HEK293T (cell line): ENCODE measurements at regions not wholly inside any gene's neighbourhood (a gene's known extent, or its start where the extent isn't known, plus 50 kb on each side); places are given as distances from the start of the nearest gene placed in this dataset.

Experiments used
- BHLHE40 ChIP-seq: fragments of 450-650 bp; IDR thresholded peaks from 2 replicates; pipeline ENCODE4 v1.6.1; 2016; ENCODE audit warnings: mild to moderate bottlenecking, moderate library complexity, borderline replicate concordance
- ELF4 ChIP-seq: fragments of 450-650 bp; IDR thresholded peaks from 2 replicates; pipeline ENCODE4 v1.6.1; 2017; ENCODE audit warnings: antibody characterized with exemption
- FOXK2 ChIP-seq: fragments of 450-650 bp; IDR thresholded peaks from 2 replicates; pipeline ENCODE4 v1.6.1; 2016; ENCODE audit warnings: mild to moderate bottlenecking
- FOXM1 ChIP-seq: fragments of 450-650 bp; IDR thresholded peaks from 2 replicates; pipeline ENCODE4 v1.6.1; 2017; ENCODE audit warnings: mild to moderate bottlenecking, borderline replicate concordance
- L3MBTL2 ChIP-seq: fragments of 450-650 bp; conservative IDR thresholded peaks from 2 replicates; pipeline ENCODE4 v1.6.1; 2016; ENCODE audit warnings: mild to moderate bottlenecking
- LEF1 ChIP-seq: fragments of 450-650 bp; IDR thresholded peaks from 2 replicates; pipeline ENCODE4 v1.6.1; 2017; ENCODE audit warnings: mild to moderate bottlenecking, borderline replicate concordance
- NFRKB ChIP-seq: fragments of 450-650 bp; IDR thresholded peaks from 2 replicates; pipeline ENCODE4 v1.6.1; 2016; ENCODE audit warnings: mild to moderate bottlenecking, moderate library complexity
- SP1 ChIP-seq: fragments of 450-650 bp; IDR thresholded peaks from 2 replicates; pipeline ENCODE4 v1.6.1; 2017
- SUZ12 ChIP-seq: fragments of 450-650 bp; IDR thresholded peaks from 2 replicates; pipeline ENCODE4 v1.6.1; 2016; ENCODE audit warnings: mild to moderate bottlenecking
- TARDBP ChIP-seq: fragments of 450-650 bp; IDR thresholded peaks from 2 replicates; pipeline ENCODE4 v1.6.1; 2016
- TF ChIP-seq, protein P1 (sequence below): fragments of 450-650 bp; IDR thresholded peaks from 2 replicates; pipeline ENCODE4 v1.6.1; 2016

GRCh38 chr15:26325495-26325894 is 447.4 kb downstream of the GABRB3 start:
- no peak for TF ChIP-seq SP1
- TF ChIP-seq L3MBTL2 = no peak
- TF ChIP-seq BHLHE40 = no peak
- no peak for TF ChIP-seq FOXM1
- TF ChIP-seq TARDBP = no peak
- TF ChIP-seq ELF4 = no peak
- no peak for TF ChIP-seq NFRKB
- no peak for TF ChIP-seq LEF1
- TF ChIP-seq SUZ12 = no peak
- TF ChIP-seq FOXK2 = no peak
- TF ChIP-seq, protein P1, sequence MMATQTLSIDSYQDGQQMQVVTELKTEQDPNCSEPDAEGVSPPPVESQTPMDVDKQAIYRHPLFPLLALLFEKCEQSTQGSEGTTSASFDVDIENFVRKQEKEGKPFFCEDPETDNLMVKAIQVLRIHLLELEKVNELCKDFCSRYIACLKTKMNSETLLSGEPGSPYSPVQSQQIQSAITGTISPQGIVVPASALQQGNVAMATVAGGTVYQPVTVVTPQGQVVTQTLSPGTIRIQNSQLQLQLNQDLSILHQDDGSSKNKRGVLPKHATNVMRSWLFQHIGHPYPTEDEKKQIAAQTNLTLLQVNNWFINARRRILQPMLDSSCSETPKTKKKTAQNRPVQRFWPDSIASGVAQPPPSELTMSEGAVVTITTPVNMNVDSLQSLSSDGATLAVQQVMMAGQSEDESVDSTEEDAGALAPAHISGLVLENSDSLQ = no peak
